ENCODE measurements at regions not wholly inside any gene's neighbourhood (a gene's known extent, or its start where the extent isn't known, plus 50 kb on each side); places are given as distances from the start of the nearest gene placed in this dataset.

GRCh38 chr13:100753376-100753775 lies 78.8 kb upstream of the TMTC4 start:
- TF ChIP-seq KLF1 (tag by site-specific recombination; IDR thresholded peaks at IDR 0.05) = no peak
- no peak for TF ChIP-seq ZNF19 (tag by site-specific recombination; IDR thresholded peaks at IDR 0.05; ENCODE audit: low read depth)
- TF ChIP-seq ZNF561 (tag by site-specific recombination; IDR thresholded peaks at IDR 0.05; ENCODE audit: borderline replicate concordance) = no peak
